HEK293 (cell line): ENCODE measurements at regions not wholly inside any gene's neighbourhood (a gene's known extent, or its start where the extent isn't known, plus 50 kb on each side); places are given as distances from the start of the nearest gene placed in this dataset.

Experiments used
- CTCF ChIA-PET: fragments of 350-600 bp; formaldehyde crosslinking; extraction: SDS; loops from one replicate; lab custom pipeline; 2021; ENCODE audit warnings: antibody characterized with exemption; lab: Yijun Ruan, JAX
- POLR2A ChIA-PET: fragments of 300-600 bp; formaldehyde crosslinking; extraction: SDS; loops from one replicate; lab custom pipeline; 2020; ENCODE audit warnings: antibody characterized with exemption, inconsistent platforms; lab: Yijun Ruan, JAX
- H3K27ac ChIP-seq: fragments of 200-500 bp; sonication (Bioruptor generic); 2 replicates; pipeline ENCODE4 v1.5.1; 2014; ENCODE audit warnings: low read depth, low read length, control low read depth, inconsistent platforms; ENCODE audit errors: extremely low read depth
- H3K36me3 ChIP-seq, 2 experiments: fragments of 200-500 bp in 1 of 2; sonication (Bioruptor generic) in 1 of 2; 1 replicate in 1 of 2; 2 replicates in 1 of 2; pipeline ENCODE4 v1.5.1; 2014 to 2017; ENCODE audit warnings: inconsistent platforms in 2 of 2, low read length in 2 of 2; ENCODE audit not compliant: control insufficient read depth in 2 of 2, insufficient read depth in 1 of 2
- H3K4me1 ChIP-seq: fragments of 200-500 bp; sonication (Bioruptor generic); 2 replicates; pipeline ENCODE4 v1.5.1; 2014; ENCODE audit warnings: mild to moderate bottlenecking, low read length, inconsistent platforms; ENCODE audit not compliant: control insufficient read depth, insufficient read depth
- H3K4me3 ChIP-seq: 2 replicates; pipeline ENCODE4 v1.5.1; 2011; ENCODE audit warnings: low read depth, mild to moderate bottlenecking, control low read depth, low read length, moderate library complexity
- H3K9me3 ChIP-seq: fragments of 200-500 bp; sonication (Bioruptor generic); 2 replicates; pipeline ENCODE4 v1.5.1; 2014; ENCODE audit warnings: low read depth, low read length, inconsistent platforms; ENCODE audit not compliant: control insufficient read depth, insufficient read depth
- ZNF132 ChIP-seq: fragments of 450-650 bp; formaldehyde crosslinking; IDR thresholded peaks from 2 replicates; pipeline ENCODE4 v1.5.1; 2017; ENCODE audit warnings: missing biosample characterization, missing genetic modification characterization, borderline replicate concordance
- ZNF138 ChIP-seq: fragments of 450-650 bp; formaldehyde crosslinking; IDR thresholded peaks from 2 replicates; pipeline ENCODE4 v1.5.1; 2016; ENCODE audit warnings: missing biosample characterization, missing genetic modification characterization, borderline replicate concordance
- ZNF169 ChIP-seq: fragments of 450-650 bp; formaldehyde crosslinking; IDR thresholded peaks from 2 replicates; pipeline ENCODE4 v1.5.1; 2016; ENCODE audit warnings: missing biosample characterization, missing genetic modification characterization
- ZNF23 ChIP-seq: fragments of 450-650 bp; formaldehyde crosslinking; IDR thresholded peaks from 2 replicates; pipeline ENCODE4 v1.5.1; 2016; ENCODE audit warnings: missing biosample characterization, missing genetic modification characterization, borderline replicate concordance
- ZNF473 ChIP-seq: fragments of 450-650 bp; formaldehyde crosslinking; IDR thresholded peaks from 2 replicates; pipeline ENCODE4 v1.5.1; 2017; ENCODE audit warnings: missing biosample characterization, missing genetic modification characterization
- ZNF549 ChIP-seq: fragments of 450-650 bp; IDR thresholded peaks from 2 replicates; pipeline ENCODE4 v1.5.1; 2018; ENCODE audit warnings: missing biosample characterization, missing genetic modification characterization, mild to moderate bottlenecking, inconsistent platforms, moderate library complexity
- ZNF600 ChIP-seq: fragments of 450-650 bp; formaldehyde crosslinking; IDR thresholded peaks from 2 replicates; pipeline ENCODE4 v1.5.1; 2016; ENCODE audit warnings: missing biosample characterization, missing genetic modification characterization
- ZNF623 ChIP-seq: fragments of 450-650 bp; formaldehyde crosslinking; IDR thresholded peaks from 2 replicates; pipeline ENCODE4 v1.5.1; 2016; ENCODE audit warnings: missing biosample characterization, missing genetic modification characterization
- ZNF626 ChIP-seq: fragments of 450-650 bp; sonication (Bioruptor Pico); formaldehyde crosslinking; IDR thresholded peaks from 2 replicates; pipeline ENCODE4 v1.5.1; 2018; ENCODE audit warnings: missing biosample characterization, missing genetic modification characterization, inconsistent platforms
- ZNF629 ChIP-seq: fragments of 450-650 bp; formaldehyde crosslinking; IDR thresholded peaks from 2 replicates; pipeline ENCODE4 v1.5.1; 2017; ENCODE audit warnings: missing biosample characterization, missing genetic modification characterization
- TF ChIP-seq, protein P1 (sequence below): fragments of 450-650 bp; formaldehyde crosslinking; IDR thresholded peaks from 2 replicates; pipeline ENCODE4 v1.5.1; 2016; ENCODE audit warnings: missing biosample characterization, missing genetic modification characterization, borderline replicate concordance
- TF ChIP-seq, protein P2 (sequence below): fragments of 450-650 bp; formaldehyde crosslinking; IDR thresholded peaks from 2 replicates; pipeline ENCODE4 v1.5.1; 2017; ENCODE audit warnings: missing biosample characterization, mild to moderate bottlenecking, missing genetic modification characterization, moderate library complexity
- TF ChIP-seq, protein P3 (sequence below): fragments of 450-650 bp; formaldehyde crosslinking; conservative IDR thresholded peaks from 2 replicates; pipeline ENCODE4 v1.5.1; 2016; ENCODE audit warnings: low read depth, missing biosample characterization, missing genetic modification characterization
- TF ChIP-seq, protein P4 (sequence below): fragments of 450-650 bp; formaldehyde crosslinking; IDR thresholded peaks from 2 replicates; pipeline ENCODE4 v1.5.1; 2016; ENCODE audit warnings: missing biosample characterization, missing genetic modification characterization

DNA sequence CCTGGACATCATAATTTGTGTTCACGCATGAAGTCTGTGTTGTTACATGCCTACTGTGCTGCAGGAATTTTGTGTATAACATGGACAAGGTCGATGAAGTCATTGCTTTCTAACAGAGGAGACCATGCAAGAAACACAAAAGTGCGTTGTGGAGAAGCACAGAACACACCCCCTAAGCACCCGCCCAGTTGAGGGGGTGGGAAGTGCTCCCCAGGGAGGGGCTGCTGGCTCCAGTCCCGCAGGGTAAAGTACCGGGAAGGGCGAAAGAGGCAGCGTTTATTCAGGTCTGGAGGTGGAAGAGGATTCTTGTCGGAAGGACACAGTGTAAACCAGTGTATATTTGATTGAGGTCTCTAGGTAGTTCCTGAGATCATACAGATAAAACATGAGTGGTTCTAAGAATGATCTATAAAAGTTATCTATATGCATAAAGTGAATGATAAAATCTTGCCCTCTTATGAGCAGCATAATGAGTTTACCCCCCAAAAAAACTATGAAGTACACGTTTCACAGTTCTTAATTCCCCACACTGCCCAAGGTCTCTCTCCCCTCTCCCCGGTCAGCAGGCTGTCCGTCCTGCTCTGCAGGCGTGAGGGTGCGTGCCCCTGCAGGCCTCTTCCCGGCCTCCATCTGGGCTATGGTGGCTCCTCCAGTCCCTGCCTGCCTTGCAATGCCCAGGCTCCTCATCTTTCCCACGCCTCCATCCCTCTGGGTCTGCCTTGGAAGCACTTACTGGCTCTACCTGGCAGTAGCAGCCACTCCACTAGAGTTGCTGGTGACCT, 159.7 kb downstream of the THBS2 start (continued):
- TF ChIP-seq, protein P1, sequence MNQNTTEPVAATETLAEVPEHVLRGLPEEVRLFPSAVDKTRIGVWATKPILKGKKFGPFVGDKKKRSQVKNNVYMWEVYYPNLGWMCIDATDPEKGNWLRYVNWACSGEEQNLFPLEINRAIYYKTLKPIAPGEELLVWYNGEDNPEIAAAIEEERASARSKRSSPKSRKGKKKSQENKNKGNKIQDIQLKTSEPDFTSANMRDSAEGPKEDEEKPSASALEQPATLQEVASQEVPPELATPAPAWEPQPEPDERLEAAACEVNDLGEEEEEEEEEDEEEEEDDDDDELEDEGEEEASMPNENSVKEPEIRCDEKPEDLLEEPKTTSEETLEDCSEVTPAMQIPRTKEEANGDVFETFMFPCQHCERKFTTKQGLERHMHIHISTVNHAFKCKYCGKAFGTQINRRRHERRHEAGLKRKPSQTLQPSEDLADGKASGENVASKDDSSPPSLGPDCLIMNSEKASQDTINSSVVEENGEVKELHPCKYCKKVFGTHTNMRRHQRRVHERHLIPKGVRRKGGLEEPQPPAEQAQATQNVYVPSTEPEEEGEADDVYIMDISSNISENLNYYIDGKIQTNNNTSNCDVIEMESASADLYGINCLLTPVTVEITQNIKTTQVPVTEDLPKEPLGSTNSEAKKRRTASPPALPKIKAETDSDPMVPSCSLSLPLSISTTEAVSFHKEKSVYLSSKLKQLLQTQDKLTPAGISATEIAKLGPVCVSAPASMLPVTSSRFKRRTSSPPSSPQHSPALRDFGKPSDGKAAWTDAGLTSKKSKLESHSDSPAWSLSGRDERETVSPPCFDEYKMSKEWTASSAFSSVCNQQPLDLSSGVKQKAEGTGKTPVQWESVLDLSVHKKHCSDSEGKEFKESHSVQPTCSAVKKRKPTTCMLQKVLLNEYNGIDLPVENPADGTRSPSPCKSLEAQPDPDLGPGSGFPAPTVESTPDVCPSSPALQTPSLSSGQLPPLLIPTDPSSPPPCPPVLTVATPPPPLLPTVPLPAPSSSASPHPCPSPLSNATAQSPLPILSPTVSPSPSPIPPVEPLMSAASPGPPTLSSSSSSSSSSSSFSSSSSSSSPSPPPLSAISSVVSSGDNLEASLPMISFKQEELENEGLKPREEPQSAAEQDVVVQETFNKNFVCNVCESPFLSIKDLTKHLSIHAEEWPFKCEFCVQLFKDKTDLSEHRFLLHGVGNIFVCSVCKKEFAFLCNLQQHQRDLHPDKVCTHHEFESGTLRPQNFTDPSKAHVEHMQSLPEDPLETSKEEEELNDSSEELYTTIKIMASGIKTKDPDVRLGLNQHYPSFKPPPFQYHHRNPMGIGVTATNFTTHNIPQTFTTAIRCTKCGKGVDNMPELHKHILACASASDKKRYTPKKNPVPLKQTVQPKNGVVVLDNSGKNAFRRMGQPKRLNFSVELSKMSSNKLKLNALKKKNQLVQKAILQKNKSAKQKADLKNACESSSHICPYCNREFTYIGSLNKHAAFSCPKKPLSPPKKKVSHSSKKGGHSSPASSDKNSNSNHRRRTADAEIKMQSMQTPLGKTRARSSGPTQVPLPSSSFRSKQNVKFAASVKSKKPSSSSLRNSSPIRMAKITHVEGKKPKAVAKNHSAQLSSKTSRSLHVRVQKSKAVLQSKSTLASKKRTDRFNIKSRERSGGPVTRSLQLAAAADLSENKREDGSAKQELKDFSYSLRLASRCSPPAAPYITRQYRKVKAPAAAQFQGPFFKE (tag by site-specific recombination) = no peak
- TF ChIP-seq, all 188 proteins: peak for 0

DNA sequence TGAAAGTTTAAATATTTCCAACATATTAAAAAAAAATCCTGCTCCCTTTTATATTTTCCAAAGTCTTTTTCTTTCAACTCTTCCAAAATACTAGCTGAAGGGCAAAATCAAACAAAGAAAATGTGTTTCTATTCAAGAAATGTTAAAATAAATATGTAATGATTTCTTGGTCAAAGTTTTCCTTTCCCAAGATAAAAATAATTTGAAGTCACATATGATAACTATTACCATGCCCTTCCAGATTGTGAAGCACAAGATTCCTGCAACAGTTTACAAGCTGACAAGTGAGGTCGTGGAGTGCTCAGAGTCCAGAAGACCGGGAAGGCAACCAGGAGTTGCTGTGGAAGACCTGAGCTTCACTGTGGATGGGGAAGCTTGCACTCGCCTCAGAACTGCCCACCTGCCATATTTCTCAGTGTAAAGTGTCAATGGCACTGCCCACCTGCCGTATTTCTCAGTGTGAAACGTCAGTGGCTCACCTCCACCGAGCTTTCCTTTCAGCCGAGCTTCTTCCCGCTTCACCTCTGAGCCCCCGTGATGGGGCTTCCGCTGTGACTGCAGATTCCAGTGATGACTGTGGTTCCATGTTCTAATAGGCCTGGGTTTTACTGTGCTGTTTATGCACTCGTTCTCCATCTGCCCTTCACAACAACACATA, 160.5 kb downstream of the THBS2 start:
- no peaks in the 10 kb centered on the region for H3K4me1 ChIP-seq
- ChIA-PET CTCF (interaction anchor here (2.0 kb wide), 1 partner anchor 233 kb away, joined by 5 read pairs; no protein-coding TSS in a partner anchor), POLR2A (no interaction called here)
- no peaks in the 10 kb centered on the region for H3K36me3 ChIP-seq
- no peak overlapping the region for H3K27ac ChIP-seq
- H3K4me3 ChIP-seq = no peak overlapping the region
- no peaks in the 10 kb centered on the region for H3K9me3 ChIP-seq
- no peak for TF ChIP-seq ZNF549 (tag by site-specific recombination)
- TF ChIP-seq, protein P2, sequence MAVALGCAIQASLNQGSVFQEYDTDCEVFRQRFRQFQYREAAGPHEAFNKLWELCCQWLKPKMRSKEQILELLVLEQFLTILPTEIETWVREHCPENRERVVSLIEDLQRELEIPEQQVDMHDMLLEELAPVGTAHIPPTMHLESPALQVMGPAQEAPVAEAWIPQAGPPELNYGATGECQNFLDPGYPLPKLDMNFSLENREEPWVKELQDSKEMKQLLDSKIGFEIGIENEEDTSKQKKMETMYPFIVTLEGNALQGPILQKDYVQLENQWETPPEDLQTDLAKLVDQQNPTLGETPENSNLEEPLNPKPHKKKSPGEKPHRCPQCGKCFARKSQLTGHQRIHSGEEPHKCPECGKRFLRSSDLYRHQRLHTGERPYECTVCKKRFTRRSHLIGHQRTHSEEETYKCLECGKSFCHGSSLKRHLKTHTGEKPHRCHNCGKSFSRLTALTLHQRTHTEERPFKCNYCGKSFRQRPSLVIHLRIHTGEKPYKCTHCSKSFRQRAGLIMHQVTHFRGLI (tag by site-specific recombination) = no peak
- TF ChIP-seq ZNF132 (tag by site-specific recombination) = no peak

DNA sequence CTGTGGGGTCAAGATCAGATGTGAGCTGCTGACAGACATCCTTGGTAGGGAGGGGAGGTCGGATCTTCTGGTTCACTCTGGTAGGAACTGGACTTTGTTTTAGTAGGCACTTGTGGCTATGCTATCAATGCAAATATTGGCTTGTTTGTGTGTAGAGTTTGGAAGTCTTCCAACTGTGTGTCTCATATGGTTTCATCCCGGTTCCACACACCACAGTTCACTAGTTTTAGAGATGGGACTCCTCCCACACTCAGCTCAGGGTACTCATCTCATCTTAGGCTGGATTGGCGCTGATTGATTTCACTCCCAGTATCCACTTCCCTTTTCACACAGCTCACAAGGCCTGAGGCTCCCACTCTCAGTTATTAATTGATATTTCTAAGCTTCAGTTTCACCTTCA, 161.3 kb downstream of the THBS2 start:
- H3K27ac ChIP-seq = no peak overlapping the region
- no peaks in the 10 kb centered on the region for H3K4me1 ChIP-seq
- ChIA-PET CTCF (interaction anchor here (0.6 to 2.0 kb wide), 2 partner anchors 234 to 627 kb away, joined by 3 to 5 read pairs; no protein-coding TSS in a partner anchor), POLR2A (no interaction called here)
- no peaks in the 10 kb centered on the region for H3K9me3 ChIP-seq
- H3K4me3 ChIP-seq = no peak overlapping the region
- no peaks in the 10 kb centered on the region for H3K36me3 ChIP-seq
- TF ChIP-seq ZNF169 (tag by site-specific recombination) = no peak
- no peak for TF ChIP-seq ZNF629 (tag by site-specific recombination)
- TF ChIP-seq ZNF23 (tag by site-specific recombination) = no peak
- TF ChIP-seq ZNF600 (tag by site-specific recombination) = no peak
- TF ChIP-seq ZNF623 (tag by site-specific recombination) = no peak
- TF ChIP-seq, protein P3, sequence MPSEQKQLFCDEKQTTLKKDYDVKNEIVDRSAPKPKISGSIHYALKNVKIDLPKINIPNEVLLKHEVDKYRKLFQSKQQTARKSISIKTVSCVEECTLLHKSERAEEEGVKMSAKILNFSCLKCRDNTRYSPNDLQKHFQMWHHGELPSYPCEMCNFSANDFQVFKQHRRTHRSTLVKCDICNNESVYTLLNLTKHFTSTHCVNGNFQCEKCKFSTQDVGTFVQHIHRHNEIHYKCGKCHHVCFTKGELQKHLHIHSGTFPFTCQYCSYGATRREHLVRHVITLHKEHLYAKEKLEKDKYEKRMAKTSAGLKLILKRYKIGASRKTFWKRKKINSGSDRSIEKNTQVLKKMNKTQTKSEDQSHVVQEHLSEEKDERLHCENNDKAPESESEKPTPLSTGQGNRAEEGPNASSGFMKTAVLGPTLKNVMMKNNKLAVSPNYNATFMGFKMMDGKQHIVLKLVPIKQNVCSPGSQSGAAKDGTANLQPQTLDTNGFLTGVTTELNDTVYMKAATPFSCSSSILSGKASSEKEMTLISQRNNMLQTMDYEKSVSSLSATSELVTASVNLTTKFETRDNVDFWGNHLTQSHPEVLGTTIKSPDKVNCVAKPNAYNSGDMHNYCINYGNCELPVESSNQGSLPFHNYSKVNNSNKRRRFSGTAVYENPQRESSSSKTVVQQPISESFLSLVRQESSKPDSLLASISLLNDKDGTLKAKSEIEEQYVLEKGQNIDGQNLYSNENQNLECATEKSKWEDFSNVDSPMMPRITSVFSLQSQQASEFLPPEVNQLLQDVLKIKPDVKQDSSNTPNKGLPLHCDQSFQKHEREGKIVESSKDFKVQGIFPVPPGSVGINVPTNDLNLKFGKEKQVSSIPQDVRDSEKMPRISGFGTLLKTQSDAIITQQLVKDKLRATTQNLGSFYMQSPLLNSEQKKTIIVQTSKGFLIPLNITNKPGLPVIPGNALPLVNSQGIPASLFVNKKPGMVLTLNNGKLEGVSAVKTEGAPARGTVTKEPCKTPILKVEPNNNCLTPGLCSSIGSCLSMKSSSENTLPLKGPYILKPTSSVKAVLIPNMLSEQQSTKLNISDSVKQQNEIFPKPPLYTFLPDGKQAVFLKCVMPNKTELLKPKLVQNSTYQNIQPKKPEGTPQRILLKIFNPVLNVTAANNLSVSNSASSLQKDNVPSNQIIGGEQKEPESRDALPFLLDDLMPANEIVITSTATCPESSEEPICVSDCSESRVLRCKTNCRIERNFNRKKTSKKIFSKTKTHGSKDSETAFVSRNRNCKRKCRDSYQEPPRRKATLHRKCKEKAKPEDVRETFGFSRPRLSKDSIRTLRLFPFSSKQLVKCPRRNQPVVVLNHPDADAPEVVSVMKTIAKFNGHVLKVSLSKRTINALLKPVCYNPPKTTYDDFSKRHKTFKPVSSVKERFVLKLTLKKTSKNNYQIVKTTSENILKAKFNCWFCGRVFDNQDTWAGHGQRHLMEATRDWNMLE = no peak
- no peak for TF ChIP-seq ZNF473
- TF ChIP-seq, protein P4, sequence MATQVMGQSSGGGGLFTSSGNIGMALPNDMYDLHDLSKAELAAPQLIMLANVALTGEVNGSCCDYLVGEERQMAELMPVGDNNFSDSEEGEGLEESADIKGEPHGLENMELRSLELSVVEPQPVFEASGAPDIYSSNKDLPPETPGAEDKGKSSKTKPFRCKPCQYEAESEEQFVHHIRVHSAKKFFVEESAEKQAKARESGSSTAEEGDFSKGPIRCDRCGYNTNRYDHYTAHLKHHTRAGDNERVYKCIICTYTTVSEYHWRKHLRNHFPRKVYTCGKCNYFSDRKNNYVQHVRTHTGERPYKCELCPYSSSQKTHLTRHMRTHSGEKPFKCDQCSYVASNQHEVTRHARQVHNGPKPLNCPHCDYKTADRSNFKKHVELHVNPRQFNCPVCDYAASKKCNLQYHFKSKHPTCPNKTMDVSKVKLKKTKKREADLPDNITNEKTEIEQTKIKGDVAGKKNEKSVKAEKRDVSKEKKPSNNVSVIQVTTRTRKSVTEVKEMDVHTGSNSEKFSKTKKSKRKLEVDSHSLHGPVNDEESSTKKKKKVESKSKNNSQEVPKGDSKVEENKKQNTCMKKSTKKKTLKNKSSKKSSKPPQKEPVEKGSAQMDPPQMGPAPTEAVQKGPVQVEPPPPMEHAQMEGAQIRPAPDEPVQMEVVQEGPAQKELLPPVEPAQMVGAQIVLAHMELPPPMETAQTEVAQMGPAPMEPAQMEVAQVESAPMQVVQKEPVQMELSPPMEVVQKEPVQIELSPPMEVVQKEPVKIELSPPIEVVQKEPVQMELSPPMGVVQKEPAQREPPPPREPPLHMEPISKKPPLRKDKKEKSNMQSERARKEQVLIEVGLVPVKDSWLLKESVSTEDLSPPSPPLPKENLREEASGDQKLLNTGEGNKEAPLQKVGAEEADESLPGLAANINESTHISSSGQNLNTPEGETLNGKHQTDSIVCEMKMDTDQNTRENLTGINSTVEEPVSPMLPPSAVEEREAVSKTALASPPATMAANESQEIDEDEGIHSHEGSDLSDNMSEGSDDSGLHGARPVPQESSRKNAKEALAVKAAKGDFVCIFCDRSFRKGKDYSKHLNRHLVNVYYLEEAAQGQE = no peak
- TF ChIP-seq ZNF626 (tag by site-specific recombination) = no peak
- no peak for TF ChIP-seq ZNF138
